Right lobe of liver (tissue), 6 donors: ENCODE measurements at regions not wholly inside any gene's neighbourhood (a gene's known extent, or its start where the extent isn't known, plus 50 kb on each side); places are given as distances from the start of the nearest gene placed in this dataset.

ENCODE experiments used
- ATAC-seq, 4 donors: fragments of 200-7000 bp; cut with Tn5 transposase; one replicate each; pipeline ENCODE4 v1.9.1; 2020; ENCODE audit warnings: mild to moderate bottlenecking in 4 of 4, moderate library complexity in 4 of 4
- DNase-seq, 3 donors: peaks; one replicate each; pipeline ENCODE4 v3.0.0-alpha.2; 2020
- H3K27ac ChIP-seq, 3 donors: fragments of 200-600 bp; one replicate each; pipeline ENCODE4 v1.8.0; 2022
- H3K27me3 ChIP-seq, 2 donors: fragments of 200-600 bp; one replicate each; pipeline ENCODE4 v1.8.0; 2022
- H3K36me3 ChIP-seq, 4 donors: fragments of 200-600 bp; sonication (generic) in 1 of 4; one replicate each; pipeline versions ENCODE4 v1.5.1 to v1.8.0; 2017 to 2022; ENCODE audit warnings: control low read depth in 1 of 4
- H3K4me1 ChIP-seq, 4 donors: fragments of 200-600 bp; sonication (generic) in 1 of 4; one replicate each; pipeline versions ENCODE4 v1.5.1 to v1.8.0; 2017 to 2022; ENCODE audit warnings: control low read depth in 1 of 4
- H3K4me3 ChIP-seq, 3 donors: fragments of 200-600 bp; one replicate each; pipeline ENCODE4 v1.8.0; 2022
- H3K9me3 ChIP-seq, 4 donors: fragments of 200-600 bp; sonication (generic) in 1 of 4; one replicate each; pipeline versions ENCODE4 v1.5.1 to v1.8.0; 2017 to 2022; ENCODE audit warnings: control low read depth in 1 of 4
- CTCF ChIP-seq, 4 donors: fragments of 200-600 bp in 3 of 4; fragments of 450-650 bp in 1 of 4; IDR thresholded peaks; one replicate each; pipeline versions ENCODE4 v1.5.1 to v1.8.0; 2016 to 2022; ENCODE audit warnings: antibody characterized with exemption in 4 of 4, mild to moderate bottlenecking in 2 of 4
- POLR2A ChIP-seq: fragments of 450-650 bp; IDR thresholded peaks from one replicate; pipeline ENCODE4 v1.6.1; 2017; ENCODE audit warnings: antibody characterized with exemption, mild to moderate bottlenecking
- WGBS: methylation state at CpG from one replicate; pipeline ENCODE4 v1.1.6; 2018; ENCODE audit warnings: low coverage, low lambda C conversion rate; ENCODE audit not compliant: insufficient coverage; ENCODE audit errors: missing lambda C conversion rate; 5-methylcytosine and 5-hydroxymethylcytosine counted together
- intact Hi-C, 2 donors: fragments of 100-400 bp; cut with DNase I; formaldehyde crosslinking; loops; one replicate each; pipeline versions ENCODE4 v1.11.2 to v1.14.1; 2022
- donor health status: DM: no; HTN: yes; CAD: no.
- donor health status: DM: no; HTN: no; CAD: no.
- donor health status: DM: no; HTN: no; CAD: no.
- donor health status: DM: no; HTN: yes; CAD: no.
- donor health status: DM: no; HTN: yes; CAD: no.

GRCh38 chr9:87237336-87237735 is 260.3 kb upstream of the DAPK1 start:
- H3K4me3 ChIP-seq: no peak overlapping the region
- H3K36me3 ChIP-seq: no peaks in the 10 kb centered on the region
- intact Hi-C loops: no loop called here
- 72% methylated on average over 4 of the region's 4 CpGs for WGBS
- no peak for ATAC-seq
- TF ChIP-seq POLR2A: no peak
- no peak for TF ChIP-seq CTCF (IDR thresholded peaks at IDR 0.05)
- H3K27ac ChIP-seq: no peak overlapping the region
- no peaks in the 10 kb centered on the region for H3K9me3 ChIP-seq
- no peak for DNase-seq
- H3K4me1 ChIP-seq: no peaks in the 10 kb centered on the region
- no peaks in the 10 kb centered on the region for H3K27me3 ChIP-seq

- intact Hi-C loops: no loop called here
- TF ChIP-seq CTCF (IDR thresholded peaks at IDR 0.05) (no peak), POLR2A (no peak)
- ATAC-seq (no peak), DNase-seq (no peak)
- Histone ChIP-seq H3K9me3 (no peaks in the 10 kb centered on the region), H3K27ac (no peak overlapping the region), H3K4me1 (no peaks in the 10 kb centered on the region), H3K36me3 (no peaks in the 10 kb centered on the region), H3K4me3 (no peak overlapping the region), H3K27me3 (no peaks in the 10 kb centered on the region)
- WGBS: 56% methylated on average over 4 of the region's 5 CpGs
Measured at GRCh38 chr9:87238545-87238944, 259.1 kb upstream of the DAPK1 start.

- Histone ChIP-seq H3K36me3 (no peaks in the 10 kb centered on the region), H3K27ac (no peak overlapping the region), H3K27me3 (no peaks in the 10 kb centered on the region), H3K9me3 (no peaks in the 10 kb centered on the region), H3K4me3 (no peak overlapping the region), H3K4me1 (no peaks in the 10 kb centered on the region)
- WGBS: 17% methylated on average over 1 of the region's 1 CpG
- TF ChIP-seq CTCF (IDR thresholded peaks at IDR 0.05) (no peak), POLR2A (no peak)
- intact Hi-C loops: no loop called here
- ATAC-seq (no peak), DNase-seq (no peak)
Measured at GRCh38 chr9:87239312-87239711, 258.4 kb upstream of the DAPK1 start.

GRCh38 chr9:87243602-87244001 is 254.1 kb upstream of the DAPK1 start:
- Histone ChIP-seq H3K36me3 (no peaks in the 10 kb centered on the region), H3K9me3 (no peaks in the 10 kb centered on the region), H3K4me3 (no peak overlapping the region), H3K27ac (no peak overlapping the region), H3K27me3 (no peaks in the 10 kb centered on the region), H3K4me1 (peaks cover 0 to 13% (median 0%) of the 10 kb centered on the region in 4 donors)
- intact Hi-C loops: no loop called here
- ATAC-seq (no peak), DNase-seq (no peak)
- WGBS: 75% methylated on average over 2 of the region's 2 CpGs
- TF ChIP-seq CTCF (IDR thresholded peaks at IDR 0.05) (no peak), POLR2A (no peak)

GRCh38 chr9:87245271-87245670 is 252.4 kb upstream of the DAPK1 start:
- no peak for TF ChIP-seq POLR2A
- WGBS: 14% methylated on average over 4 of the region's 4 CpGs
- ATAC-seq (peak; percentile 73 to 98 (median 92)), DNase-seq (no peak)
- no peaks in the 10 kb centered on the region for H3K27me3 ChIP-seq
- H3K9me3 ChIP-seq: no peaks in the 10 kb centered on the region
- peaks cover 0 to 13% (median 0%) of the 10 kb centered on the region in 4 donors for H3K4me1 ChIP-seq
- no peak overlapping the region for H3K4me3 ChIP-seq
- intact Hi-C loops: no loop called here
- no peaks in the 10 kb centered on the region for H3K36me3 ChIP-seq
- no peak overlapping the region for H3K27ac ChIP-seq
